Keratinocyte (primary cell): ENCODE measurements at regions not wholly inside any gene's neighbourhood (a gene's known extent, or its start where the extent isn't known, plus 50 kb on each side); places are given as distances from the start of the nearest gene placed in this dataset.

Experiments
- CTCF ChIP-seq, 3 experiments: IDR thresholded peaks in 1 of 3; conservative IDR thresholded peaks in 1 of 3; optimal IDR thresholded peaks in 1 of 3; 2 replicates in 2 of 3; 3 replicates in 1 of 3; pipeline versions ENCODE3 to v1.5.1; 2011; ENCODE audit warnings: low read length in 3 of 3, mild to moderate bottlenecking in 3 of 3, moderate library complexity in 2 of 3, control low read depth in 1 of 3, inconsistent platforms in 1 of 3; ENCODE audit not compliant: insufficient read depth in 2 of 3; ENCODE audit errors: extremely low read depth in 1 of 3
- EZH2 ChIP-seq: IDR thresholded peaks from one replicate; pipeline ENCODE4 v1.6.1; 2012; ENCODE audit warnings: inconsistent platforms, mild to moderate bottlenecking, low read length, moderate library complexity

DNA sequence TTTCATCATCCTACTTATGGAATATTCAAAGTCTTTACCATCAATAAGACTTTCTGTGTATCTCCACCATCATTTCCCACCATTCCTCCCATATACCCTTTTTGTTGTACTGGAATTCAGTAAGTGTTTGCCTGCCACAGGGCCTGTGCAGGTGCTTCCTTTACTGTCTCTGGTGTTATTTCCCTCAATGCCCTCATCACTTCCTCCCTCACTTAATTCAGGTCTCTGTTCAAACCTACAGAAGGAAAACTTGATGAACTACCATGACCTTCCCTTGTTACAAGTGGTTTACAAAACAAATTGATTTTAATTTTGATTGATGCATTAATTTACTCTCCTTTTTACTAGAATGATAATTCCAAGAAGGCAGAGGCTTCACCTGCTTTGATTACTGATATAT, 159.5 kb upstream of the FAT4 start:
- TF ChIP-seq CTCF (optimal IDR thresholded peaks at IDR 0.05 in 1 of 3, IDR thresholded peaks at IDR 0.05 in 1 of 3, conservative IDR thresholded peaks at IDR 0.05 in 1 of 3; ENCODE audit: extremely low read depth in 1 of 3, insufficient read depth in 2 of 3, low read length in 3 of 3) (no peak), EZH2 (no peak)
